Activated T-cell treated with anti-CD3 and anti-CD28 coated beads, Interleukin-2, amount 50 U/mL, for 72 hours (primary cell): ENCODE measurements at regions not wholly inside any gene's neighbourhood (a gene's known extent, or its start where the extent isn't known, plus 50 kb on each side); places are given as distances from the start of the nearest gene placed in this dataset.
"Not testable (repeated sequence)": the region's sequence is repeated elsewhere in the genome, so short reads cannot be mapped to it uniquely, and the experiment has no call there.

Experiments
- ATAC-seq, 2 donors: fragments of 150-1000 bp; cut with Tn5 transposase; replicated peaks in 1 of 2; 2 replicates each; pipeline ENCODE4 v1.10.0; 2021; ENCODE audit warnings: moderate library complexity in 2 of 2, mild to moderate bottlenecking in 1 of 2
- DNase-seq, 2 donors: peaks; one replicate each; pipeline ENCODE4 v3.0.0; 2021 to 2022; ENCODE audit warnings: mixed read lengths in 1 of 2
- H3K27ac Mint-ChIP-seq: one replicate; pipeline ENCODE4 v1.8.0; 2022; ENCODE audit warnings: mild to moderate bottlenecking, moderate library complexity, mixed read lengths
- H3K27me3 Mint-ChIP-seq: one replicate; pipeline ENCODE4 v1.8.0; 2022; ENCODE audit warnings: low read depth, mixed read lengths
- H3K36me3 Mint-ChIP-seq, 2 donors: one replicate each; pipeline ENCODE4 v1.8.0; 2022; ENCODE audit warnings: mixed read lengths in 2 of 2, mild to moderate bottlenecking in 1 of 2; ENCODE audit not compliant: insufficient read depth in 2 of 2
- H3K4me1 Mint-ChIP-seq: one replicate; pipeline ENCODE4 v1.8.0; 2022; ENCODE audit warnings: low read depth, mixed read lengths
- H3K4me3 Mint-ChIP-seq, 2 donors: one replicate each; pipeline ENCODE4 v1.8.0; 2022; ENCODE audit warnings: mild to moderate bottlenecking in 2 of 2, mixed read lengths in 2 of 2, moderate library complexity in 2 of 2
- H3K9me3 Mint-ChIP-seq, 2 donors: one replicate each; pipeline ENCODE4 v1.8.0; 2022; ENCODE audit warnings: mixed read lengths in 2 of 2

- not testable (repeated sequence) for H3K27me3 Mint-ChIP-seq, H3K36me3 Mint-ChIP-seq, DNase-seq, H3K9me3 Mint-ChIP-seq, H3K27ac Mint-ChIP-seq, ATAC-seq, H3K4me3 Mint-ChIP-seq
- peaks cover 19% of the 10 kb centered on the region for H3K4me1 Mint-ChIP-seq
Observed at GRCh38 chr3:30328935-30329334, 277.5 kb upstream of the TGFBR2 start.

GRCh38 chr3:30331519-30331918 is 274.9 kb upstream of the TGFBR2 start:
- Mint-ChIP-seq H3K36me3 (no peaks in the 10 kb centered on the region), H3K27me3 (no peaks in the 10 kb centered on the region), H3K9me3 (no peaks in the 10 kb centered on the region), H3K4me1 (peaks cover 19% of the 10 kb centered on the region), H3K4me3 (no peak overlapping the region), H3K27ac (no peak overlapping the region)
- peak; percentile 50 to 61 for ATAC-seq
- no peak for DNase-seq

GRCh38 chr3:30332196-30333021 is 274.0 kb upstream of the TGFBR2 start:
- Mint-ChIP-seq H3K27ac (peak overlapping the region; percentile 20), H3K36me3 (no peaks in the 10 kb centered on the region), H3K27me3 (no peaks in the 10 kb centered on the region), H3K4me3 (peak overlapping the region; percentile 77 to 80), H3K9me3 (no peaks in the 10 kb centered on the region), H3K4me1 (peaks cover 19% of the 10 kb centered on the region)
- ATAC-seq (peak; percentile 41), DNase-seq (no peak)

- peaks cover 18% of the 10 kb centered on the region for H3K4me1 Mint-ChIP-seq
- peaks cover 2 to 3% of the 10 kb centered on the region in 2 donors for H3K9me3 Mint-ChIP-seq
- H3K27me3 Mint-ChIP-seq = no peaks in the 10 kb centered on the region
- no peak overlapping the region for H3K27ac Mint-ChIP-seq
- DNase-seq (no peak), ATAC-seq (no peak)
- no peak overlapping the region for H3K4me3 Mint-ChIP-seq
- H3K36me3 Mint-ChIP-seq = peaks cover 0 to 2% of the 10 kb centered on the region in 2 donors
Observed at GRCh38 chr3:30333143-30333542, 273.3 kb upstream of the TGFBR2 start.

GRCh38 chr3:30333903-30334302 is 272.5 kb upstream of the TGFBR2 start:
- H3K4me1 Mint-ChIP-seq = peaks cover 14% of the 10 kb centered on the region
- no peak overlapping the region for H3K27ac Mint-ChIP-seq
- peaks cover 0 to 2% of the 10 kb centered on the region in 2 donors for H3K36me3 Mint-ChIP-seq
- ATAC-seq = no peak
- no peaks in the 10 kb centered on the region for H3K27me3 Mint-ChIP-seq
- H3K9me3 Mint-ChIP-seq = peaks cover 2 to 3% of the 10 kb centered on the region in 2 donors
- H3K4me3 Mint-ChIP-seq = no peak overlapping the region
- DNase-seq = no peak

GRCh38 chr3:30340500-30340899 is 265.9 kb upstream of the TGFBR2 start:
- H3K27me3 Mint-ChIP-seq = no peaks in the 10 kb centered on the region
- H3K4me1 Mint-ChIP-seq = peaks cover 41% of the 10 kb centered on the region
- no peak for DNase-seq
- no peak overlapping the region for H3K27ac Mint-ChIP-seq
- H3K36me3 Mint-ChIP-seq = peaks cover 0 to 2% of the 10 kb centered on the region in 2 donors
- H3K4me3 Mint-ChIP-seq = no peak overlapping the region
- ATAC-seq = no peak
- H3K9me3 Mint-ChIP-seq = peaks cover 2 to 3% of the 10 kb centered on the region in 2 donors

GRCh38 chr3:30341079-30341478 is 265.3 kb upstream of the TGFBR2 start:
- DNase-seq (no peak), ATAC-seq (no peak)
- Mint-ChIP-seq H3K4me1 (peaks cover 46% of the 10 kb centered on the region), H3K4me3 (no peak overlapping the region), H3K36me3 (peaks cover 0 to 2% of the 10 kb centered on the region in 2 donors), H3K27ac (no peak overlapping the region), H3K27me3 (no peaks in the 10 kb centered on the region), H3K9me3 (peaks cover 2 to 3% of the 10 kb centered on the region in 2 donors)

GRCh38 chr3:30341851-30342250 is 264.6 kb upstream of the TGFBR2 start:
- H3K9me3 Mint-ChIP-seq = peaks cover 2 to 3% of the 10 kb centered on the region in 2 donors
- ATAC-seq (no peak), DNase-seq (no peak)
- no peak overlapping the region for H3K27ac Mint-ChIP-seq
- no peak overlapping the region for H3K4me3 Mint-ChIP-seq
- H3K4me1 Mint-ChIP-seq = peaks cover 54% of the 10 kb centered on the region
- H3K36me3 Mint-ChIP-seq = peaks cover 0 to 2% of the 10 kb centered on the region in 2 donors
- no peaks in the 10 kb centered on the region for H3K27me3 Mint-ChIP-seq

GRCh38 chr3:30342318-30343060 is 263.9 kb upstream of the TGFBR2 start:
- ATAC-seq = peak; percentile 74
- peaks cover 60% of the 10 kb centered on the region for H3K4me1 Mint-ChIP-seq
- H3K9me3 Mint-ChIP-seq = peaks cover 2 to 3% of the 10 kb centered on the region in 2 donors
- peaks cover 0 to 2% of the 10 kb centered on the region in 2 donors for H3K36me3 Mint-ChIP-seq
- H3K27ac Mint-ChIP-seq = no peak overlapping the region
- peak overlapping the region in 1 of 2 donors; percentile 11 for H3K4me3 Mint-ChIP-seq
- DNase-seq = peak in 1 of 2 donors; percentile 42
- H3K27me3 Mint-ChIP-seq = no peaks in the 10 kb centered on the region

- Mint-ChIP-seq H3K36me3 (no peaks in the 10 kb centered on the region), H3K9me3 (no peaks in the 10 kb centered on the region), H3K4me3 (no peak overlapping the region), H3K27ac (no peak overlapping the region), H3K4me1 (peaks cover 68% of the 10 kb centered on the region), H3K27me3 (no peaks in the 10 kb centered on the region)
- DNase-seq = no peak
- ATAC-seq = no peak
Observed at GRCh38 chr3:30343067-30343831, 263.2 kb upstream of the TGFBR2 start.

- no peak for ATAC-seq
- Mint-ChIP-seq H3K36me3 (no peaks in the 10 kb centered on the region), H3K9me3 (no peaks in the 10 kb centered on the region), H3K27me3 (no peaks in the 10 kb centered on the region), H3K4me3 (no peak overlapping the region), H3K27ac (no peak overlapping the region), H3K4me1 (peaks cover 74% of the 10 kb centered on the region)
- no peak for DNase-seq
Observed at GRCh38 chr3:30343861-30344260, 262.5 kb upstream of the TGFBR2 start.

GRCh38 chr3:30344288-30344687 is 262.1 kb upstream of the TGFBR2 start:
- Mint-ChIP-seq H3K4me3 (no peak overlapping the region), H3K27ac (no peak overlapping the region), H3K9me3 (no peaks in the 10 kb centered on the region), H3K4me1 (peaks cover 78% of the 10 kb centered on the region), H3K27me3 (peaks cover 2% of the 10 kb centered on the region), H3K36me3 (no peaks in the 10 kb centered on the region)
- ATAC-seq (peak; percentile 47 to 52), DNase-seq (no peak)

GRCh38 chr3:30346933-30347320 is 259.5 kb upstream of the TGFBR2 start:
- no peak overlapping the region for H3K27ac Mint-ChIP-seq
- peaks cover 19% of the 10 kb centered on the region for H3K27me3 Mint-ChIP-seq
- DNase-seq (no peak), ATAC-seq (no peak)
- peak overlapping the region in 1 of 2 donors; percentile 89 for H3K4me3 Mint-ChIP-seq
- H3K9me3 Mint-ChIP-seq = no peaks in the 10 kb centered on the region
- H3K36me3 Mint-ChIP-seq = no peaks in the 10 kb centered on the region
- peaks cover 96% of the 10 kb centered on the region for H3K4me1 Mint-ChIP-seq
